ENCODE measurements at regions not wholly inside any gene's neighbourhood (a gene's known extent, or its start where the extent isn't known, plus 50 kb on each side); places are given as distances from the start of the nearest gene placed in this dataset.
A peak's percentile ranks its signal among the peaks of the same experiment; 100 is the strongest.

DNA sequence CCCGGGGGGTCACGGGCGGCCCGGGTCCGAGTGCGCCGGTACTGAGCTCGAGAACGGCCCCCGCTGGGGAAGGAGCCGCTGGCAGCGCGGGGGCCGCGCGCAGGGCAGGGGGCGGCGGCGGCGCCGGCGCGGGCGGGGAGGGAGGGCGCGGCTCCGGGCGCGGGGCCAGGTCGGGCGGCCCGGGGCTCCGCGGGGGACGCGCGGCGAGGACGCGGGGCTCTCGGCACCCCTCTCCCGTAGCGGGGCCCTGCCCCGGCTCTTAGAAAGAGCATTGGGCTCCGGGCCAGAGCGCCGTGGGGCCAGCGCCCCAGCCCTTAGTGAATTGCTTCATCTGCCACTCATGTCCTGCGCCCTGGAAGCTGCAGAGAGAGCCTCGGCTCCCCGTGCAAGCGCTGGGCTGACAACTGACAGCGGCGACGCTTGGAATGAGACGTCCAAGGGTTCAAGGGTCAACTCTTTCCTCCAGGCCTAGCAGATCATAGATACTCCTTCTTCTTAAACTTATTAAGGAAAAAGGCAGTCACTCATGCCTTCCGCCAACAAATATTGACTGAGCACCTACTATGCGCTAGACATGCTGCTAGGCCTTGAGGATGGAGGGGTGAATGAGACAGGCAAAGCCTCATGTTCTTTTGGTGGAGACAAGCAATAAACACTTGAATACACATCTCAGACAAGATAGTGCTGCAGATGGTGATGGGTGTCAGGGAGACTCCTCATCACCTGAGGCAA, 140.8 kb downstream of the SMAD6 start:
- Histone ChIP-seq H3K9me3 (ENCODE audit: insufficient read depth, low read depth, low read length) (no peaks in the 10 kb centered on the region), H3K4me3 (ENCODE audit: low read length) (peak overlapping the region; percentile 58; the same call in 1 of the 2 replicates), H3K27ac (ENCODE audit: low read length) (no peak overlapping the region), H3K36me3 (ENCODE audit: insufficient read depth, low read depth, low read length) (no peaks in the 10 kb centered on the region), H3K9ac (ENCODE audit: low read depth, low read length) (no peak overlapping the region), H3K27me3 (ENCODE audit: insufficient read depth, low read length) (peaks cover 40% of the 10 kb centered on the region), H3K4me1 (ENCODE audit: insufficient read depth, low read length) (0 out of 2 replicates have a peak, but pooled peaks cover 3% of the 10 kb centered on the region)

- no peak overlapping the region for H3K27ac ChIP-seq (ENCODE audit: low read length)
- H3K4me1 ChIP-seq (ENCODE audit: insufficient read depth, low read length) = 0 out of 2 replicates have a peak, but pooled peaks cover 3% of the 10 kb centered on the region
- peaks cover 40% of the 10 kb centered on the region for H3K27me3 ChIP-seq (ENCODE audit: insufficient read depth, low read length)
- no peak overlapping the region for H3K4me3 ChIP-seq (ENCODE audit: low read length)
- H3K9ac ChIP-seq (ENCODE audit: low read depth, low read length) = no peak overlapping the region
- H3K9me3 ChIP-seq (ENCODE audit: insufficient read depth, low read depth, low read length) = no peaks in the 10 kb centered on the region
- H3K36me3 ChIP-seq (ENCODE audit: insufficient read depth, low read depth, low read length) = no peaks in the 10 kb centered on the region
Measured at GRCh38 chr15:66843581-66843980, 141.5 kb downstream of the SMAD6 start.

DNA sequence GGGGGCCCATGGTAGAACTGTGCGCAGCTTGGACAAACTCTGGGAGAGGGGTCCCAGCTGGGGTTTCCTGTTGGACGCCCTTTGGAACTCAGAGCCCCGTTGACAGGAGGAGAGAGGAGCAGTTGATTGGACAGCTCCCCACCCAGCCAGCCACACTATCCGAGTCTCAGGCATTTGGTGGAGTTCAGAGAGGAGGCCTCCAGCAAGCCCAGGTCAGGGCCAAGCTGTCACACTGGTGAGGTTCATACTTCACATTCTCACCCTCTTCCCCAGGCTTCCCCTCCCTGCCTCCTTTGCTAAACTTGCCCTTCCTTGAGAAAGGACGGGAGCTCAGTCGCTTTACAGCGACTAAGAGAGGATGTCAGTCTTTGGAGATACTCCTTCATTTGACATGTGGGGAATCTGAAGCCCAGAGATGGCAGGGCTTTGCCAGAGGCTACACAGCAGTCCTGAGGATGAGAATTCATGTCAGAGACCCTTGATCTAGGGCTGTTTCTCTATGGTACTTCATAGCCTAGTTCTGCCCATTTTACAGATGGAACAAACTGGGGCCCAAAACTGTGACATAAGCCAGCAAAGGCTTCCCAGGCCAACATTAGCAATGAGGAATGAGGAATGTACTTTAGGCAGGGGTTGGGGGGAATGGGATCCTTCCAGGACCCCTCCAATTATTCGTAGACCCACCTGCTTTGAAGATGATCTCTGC, 142.2 kb downstream of the SMAD6 start:
- H3K9ac ChIP-seq (ENCODE audit: low read depth, low read length) = no peak overlapping the region
- H3K9me3 ChIP-seq (ENCODE audit: insufficient read depth, low read depth, low read length) = no peaks in the 10 kb centered on the region
- peaks cover 40% of the 10 kb centered on the region for H3K27me3 ChIP-seq (ENCODE audit: insufficient read depth, low read length)
- H3K27ac ChIP-seq (ENCODE audit: low read length) = no peak overlapping the region
- H3K4me3 ChIP-seq (ENCODE audit: low read length) = no peak overlapping the region
- H3K36me3 ChIP-seq (ENCODE audit: insufficient read depth, low read depth, low read length) = no peaks in the 10 kb centered on the region
- 0 out of 2 replicates have a peak, but pooled peaks cover 3% of the 10 kb centered on the region for H3K4me1 ChIP-seq (ENCODE audit: insufficient read depth, low read length)

DNA sequence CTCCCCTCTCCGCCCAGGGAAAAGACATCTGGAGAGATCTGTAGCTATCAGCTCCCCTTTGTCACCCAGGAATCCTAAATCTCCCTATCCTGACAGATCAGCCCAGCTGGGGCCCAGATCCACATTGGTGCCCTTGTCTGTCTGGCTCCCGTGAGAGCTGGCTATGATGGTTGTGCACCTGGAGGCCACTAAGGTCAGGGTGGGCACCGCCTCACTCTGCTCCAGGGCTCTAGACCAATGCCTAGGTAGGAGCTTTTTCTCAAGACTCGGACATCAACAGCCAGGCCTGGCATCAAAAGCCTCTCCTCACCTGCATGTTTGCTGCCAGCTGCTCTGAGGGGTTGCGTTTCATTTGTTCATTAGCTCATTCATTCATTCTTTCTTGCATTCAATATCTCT, 142.7 kb downstream of the SMAD6 start:
- Histone ChIP-seq H3K4me3 (ENCODE audit: low read length) (no peak overlapping the region), H3K27me3 (ENCODE audit: insufficient read depth, low read length) (peaks cover 40% of the 10 kb centered on the region), H3K9me3 (ENCODE audit: insufficient read depth, low read depth, low read length) (no peaks in the 10 kb centered on the region), H3K4me1 (ENCODE audit: insufficient read depth, low read length) (0 out of 2 replicates have a peak, but pooled peaks cover 3% of the 10 kb centered on the region), H3K36me3 (ENCODE audit: insufficient read depth, low read depth, low read length) (no peaks in the 10 kb centered on the region), H3K9ac (ENCODE audit: low read depth, low read length) (no peak overlapping the region), H3K27ac (ENCODE audit: low read length) (no peak overlapping the region)

DNA sequence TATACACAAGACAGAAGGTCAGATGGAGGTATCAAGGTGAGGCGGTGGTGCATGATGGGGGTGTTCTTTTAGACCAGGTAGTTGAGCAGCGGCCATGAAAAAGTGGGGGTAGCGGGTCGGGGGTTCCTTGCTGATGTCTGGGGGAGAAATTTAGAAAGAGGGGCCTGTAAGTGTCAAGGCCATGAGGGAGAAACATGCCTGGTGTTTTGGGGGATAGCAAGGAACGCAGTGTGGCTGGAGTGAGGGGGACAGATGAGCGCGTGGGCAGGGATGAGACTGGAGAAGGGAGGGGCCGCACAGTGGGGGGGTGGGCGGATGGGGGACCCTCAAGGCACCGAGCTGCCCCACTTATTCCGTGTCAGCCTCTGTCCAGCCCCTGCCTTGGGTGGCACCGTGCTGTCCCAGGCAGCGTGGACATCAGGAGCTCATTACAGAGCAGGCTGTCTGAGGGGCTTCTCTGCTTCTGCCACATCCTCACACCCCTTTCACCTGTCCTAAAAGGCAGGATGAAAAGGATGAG, 143.3 kb downstream of the SMAD6 start:
- H3K27ac ChIP-seq (ENCODE audit: low read length) = no peak overlapping the region
- H3K36me3 ChIP-seq (ENCODE audit: insufficient read depth, low read depth, low read length) = no peaks in the 10 kb centered on the region
- peaks cover 40% of the 10 kb centered on the region for H3K27me3 ChIP-seq (ENCODE audit: insufficient read depth, low read length)
- no peaks in the 10 kb centered on the region for H3K9me3 ChIP-seq (ENCODE audit: insufficient read depth, low read depth, low read length)
- H3K4me3 ChIP-seq (ENCODE audit: low read length) = no peak overlapping the region
- 0 out of 2 replicates have a peak, but pooled peaks cover 3% of the 10 kb centered on the region for H3K4me1 ChIP-seq (ENCODE audit: insufficient read depth, low read length)
- H3K9ac ChIP-seq (ENCODE audit: low read depth, low read length) = no peak overlapping the region

GRCh38 chr15:66846031-66846430, 144.0 kb downstream of the SMAD6 start:
- Histone ChIP-seq H3K27ac (ENCODE audit: low read length) (no peak overlapping the region), H3K36me3 (ENCODE audit: insufficient read depth, low read depth, low read length) (no peaks in the 10 kb centered on the region), H3K9me3 (ENCODE audit: insufficient read depth, low read depth, low read length) (no peaks in the 10 kb centered on the region), H3K4me1 (ENCODE audit: insufficient read depth, low read length) (0 out of 2 replicates have a peak, but pooled peaks cover 3% of the 10 kb centered on the region), H3K9ac (ENCODE audit: low read depth, low read length) (no peak overlapping the region), H3K4me3 (ENCODE audit: low read length) (no peak overlapping the region), H3K27me3 (ENCODE audit: insufficient read depth, low read length) (peaks cover 34% of the 10 kb centered on the region)

- Histone ChIP-seq H3K4me1 (ENCODE audit: insufficient read depth, low read length) (0 out of 2 replicates have a peak, but pooled peaks cover 3% of the 10 kb centered on the region), H3K27ac (ENCODE audit: low read length) (no peak overlapping the region), H3K36me3 (ENCODE audit: insufficient read depth, low read depth, low read length) (no peaks in the 10 kb centered on the region), H3K4me3 (ENCODE audit: low read length) (no peak overlapping the region), H3K27me3 (ENCODE audit: insufficient read depth, low read length) (peaks cover 32% of the 10 kb centered on the region), H3K9ac (ENCODE audit: low read depth, low read length) (no peak overlapping the region), H3K9me3 (ENCODE audit: insufficient read depth, low read depth, low read length) (no peaks in the 10 kb centered on the region)
Measured at GRCh38 chr15:66846811-66847210, 144.8 kb downstream of the SMAD6 start.

GRCh38 chr15:66847565-66847991, 145.5 kb downstream of the SMAD6 start:
- H3K27ac ChIP-seq (ENCODE audit: low read length) = no peak overlapping the region
- peaks cover 33% of the 10 kb centered on the region for H3K27me3 ChIP-seq (ENCODE audit: insufficient read depth, low read length)
- no peaks in the 10 kb centered on the region for H3K9me3 ChIP-seq (ENCODE audit: insufficient read depth, low read depth, low read length)
- no peak overlapping the region for H3K4me3 ChIP-seq (ENCODE audit: low read length)
- no peaks in the 10 kb centered on the region for H3K4me1 ChIP-seq (ENCODE audit: insufficient read depth, low read length)
- no peak overlapping the region for H3K9ac ChIP-seq (ENCODE audit: low read depth, low read length)
- no peaks in the 10 kb centered on the region for H3K36me3 ChIP-seq (ENCODE audit: insufficient read depth, low read depth, low read length)

GRCh38 chr15:66848116-66848515, 146.1 kb downstream of the SMAD6 start:
- H3K4me3 ChIP-seq (ENCODE audit: low read length) = no peak overlapping the region
- H3K27me3 ChIP-seq (ENCODE audit: insufficient read depth, low read length) = peaks cover 34% of the 10 kb centered on the region
- no peaks in the 10 kb centered on the region for H3K9me3 ChIP-seq (ENCODE audit: insufficient read depth, low read depth, low read length)
- H3K36me3 ChIP-seq (ENCODE audit: insufficient read depth, low read depth, low read length) = no peaks in the 10 kb centered on the region
- H3K4me1 ChIP-seq (ENCODE audit: insufficient read depth, low read length) = no peaks in the 10 kb centered on the region
- no peak overlapping the region for H3K27ac ChIP-seq (ENCODE audit: low read length)
- no peak overlapping the region for H3K9ac ChIP-seq (ENCODE audit: low read depth, low read length)

GRCh38 chr15:66848686-66849392, 146.8 kb downstream of the SMAD6 start:
- Histone ChIP-seq H3K9ac (ENCODE audit: low read depth, low read length) (no peak overlapping the region), H3K4me3 (ENCODE audit: low read length) (no peak overlapping the region), H3K27ac (ENCODE audit: low read length) (no peak overlapping the region), H3K9me3 (ENCODE audit: insufficient read depth, low read depth, low read length) (no peaks in the 10 kb centered on the region), H3K4me1 (ENCODE audit: insufficient read depth, low read length) (no peaks in the 10 kb centered on the region), H3K36me3 (ENCODE audit: insufficient read depth, low read depth, low read length) (no peaks in the 10 kb centered on the region), H3K27me3 (ENCODE audit: insufficient read depth, low read length) (peaks cover 29% of the 10 kb centered on the region)

- Histone ChIP-seq H3K9ac (ENCODE audit: low read depth, low read length) (no peak overlapping the region), H3K36me3 (ENCODE audit: insufficient read depth, low read depth, low read length) (no peaks in the 10 kb centered on the region), H3K27me3 (ENCODE audit: insufficient read depth, low read length) (peaks cover 23% of the 10 kb centered on the region), H3K9me3 (ENCODE audit: insufficient read depth, low read depth, low read length) (no peaks in the 10 kb centered on the region), H3K4me1 (ENCODE audit: insufficient read depth, low read length) (no peaks in the 10 kb centered on the region), H3K4me3 (ENCODE audit: low read length) (no peak overlapping the region), H3K27ac (ENCODE audit: low read length) (no peak overlapping the region)
Measured at GRCh38 chr15:66849393-66849745, 147.3 kb downstream of the SMAD6 start.
